MCF 10A (cell line): ENCODE measurements at regions not wholly inside any gene's neighbourhood (a gene's known extent, or its start where the extent isn't known, plus 50 kb on each side); places are given as distances from the start of the nearest gene placed in this dataset.

Source experiments
- BruUV-seq: library from RNA; stranded (reverse); fragments of 400-500 nt; replicated peaks from 2 replicates; lab custom pipeline; 2021; lab: Mats Ljungman, UMichigan
- CTCF ChIA-PET: fragments of 300-600 bp; sonication (Branson Sonifier 250); formaldehyde crosslinking; extraction: SDS; loops from one replicate; lab custom pipeline; 2021; ENCODE audit warnings: antibody characterized with exemption, inconsistent platforms; lab: Yijun Ruan, JAX
- POLR2A ChIA-PET: fragments of 300-600, 350-650 bp; sonication (Branson Sonifier 250); formaldehyde crosslinking; extraction: SDS; loops from one replicate; lab custom pipeline; 2020; ENCODE audit warnings: antibody characterized with exemption, inconsistent platforms; lab: Yijun Ruan, JAX
- DNase-seq: peaks from one replicate; pipeline ENCODE4 v3.0.0-alpha.2; 2018; ENCODE audit not compliant: unreplicated experiment
- H3K27ac Mint-ChIP-seq: one replicate; pipeline ENCODE4 v1.8.0; 2022; ENCODE audit warnings: mild to moderate bottlenecking, low read depth, mixed read lengths; ENCODE audit not compliant: unreplicated experiment
- H3K27me3 Mint-ChIP-seq: one replicate; pipeline ENCODE4 v1.8.0; 2022; ENCODE audit warnings: mixed read lengths; ENCODE audit not compliant: insufficient read depth, unreplicated experiment
- H3K36me3 Mint-ChIP-seq: one replicate; pipeline ENCODE4 v1.8.0; 2022; ENCODE audit warnings: mild to moderate bottlenecking, moderate library complexity, mixed read lengths; ENCODE audit not compliant: insufficient read depth, unreplicated experiment
- H3K4me1 Mint-ChIP-seq: one replicate; pipeline ENCODE4 v1.8.0; 2022; ENCODE audit warnings: mixed read lengths; ENCODE audit not compliant: insufficient read depth, unreplicated experiment
- H3K4me3 Mint-ChIP-seq: one replicate; pipeline ENCODE4 v1.8.0; 2022; ENCODE audit warnings: mild to moderate bottlenecking, moderate library complexity, mixed read lengths; ENCODE audit not compliant: unreplicated experiment
- H3K9me3 Mint-ChIP-seq: one replicate; pipeline ENCODE4 v1.8.0; 2022; ENCODE audit warnings: mixed read lengths; ENCODE audit not compliant: unreplicated experiment
- intact Hi-C: fragments of 100-400 bp; cut with micrococcal nuclease; formaldehyde crosslinking; loops from 2 replicates; pipeline ENCODE4 v1.14.1; 2022
- TF ChIP-seq, protein P1 (sequence below): fragments of 200-600 bp; IDR thresholded peaks from one replicate; pipeline ENCODE4 v1.8.0; 2022; ENCODE audit warnings: antibody characterized with exemption, mild to moderate bottlenecking; ENCODE audit not compliant: unreplicated experiment

DNA sequence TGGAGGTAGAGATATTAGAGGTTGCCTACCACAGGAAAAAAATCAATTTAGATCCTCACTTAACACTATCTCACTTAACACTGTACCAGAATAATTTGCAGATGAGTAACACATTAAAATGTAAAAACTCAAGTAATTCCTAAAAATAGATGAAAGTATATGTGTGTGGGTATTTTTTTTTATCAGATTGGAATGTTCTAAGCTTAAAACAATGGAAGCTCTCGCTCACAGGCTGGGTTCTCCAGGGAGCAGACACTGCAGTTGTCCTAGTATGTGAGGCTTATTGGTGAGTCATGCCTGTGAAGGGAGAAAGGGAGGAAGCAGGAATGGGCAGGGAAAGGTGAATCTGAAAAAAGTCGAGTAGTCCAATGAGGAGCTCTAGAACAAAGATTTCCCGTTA, 181.3 kb upstream of the ZNF608 start:
- Mint-ChIP-seq H3K36me3 (no peaks in the 10 kb centered on the region), H3K4me1 (no peaks in the 10 kb centered on the region), H3K9me3 (peaks cover 15% of the 10 kb centered on the region), H3K27ac (no peak overlapping the region), H3K4me3 (no peak overlapping the region), H3K27me3 (no peaks in the 10 kb centered on the region)
- TF ChIP-seq, protein P1, sequence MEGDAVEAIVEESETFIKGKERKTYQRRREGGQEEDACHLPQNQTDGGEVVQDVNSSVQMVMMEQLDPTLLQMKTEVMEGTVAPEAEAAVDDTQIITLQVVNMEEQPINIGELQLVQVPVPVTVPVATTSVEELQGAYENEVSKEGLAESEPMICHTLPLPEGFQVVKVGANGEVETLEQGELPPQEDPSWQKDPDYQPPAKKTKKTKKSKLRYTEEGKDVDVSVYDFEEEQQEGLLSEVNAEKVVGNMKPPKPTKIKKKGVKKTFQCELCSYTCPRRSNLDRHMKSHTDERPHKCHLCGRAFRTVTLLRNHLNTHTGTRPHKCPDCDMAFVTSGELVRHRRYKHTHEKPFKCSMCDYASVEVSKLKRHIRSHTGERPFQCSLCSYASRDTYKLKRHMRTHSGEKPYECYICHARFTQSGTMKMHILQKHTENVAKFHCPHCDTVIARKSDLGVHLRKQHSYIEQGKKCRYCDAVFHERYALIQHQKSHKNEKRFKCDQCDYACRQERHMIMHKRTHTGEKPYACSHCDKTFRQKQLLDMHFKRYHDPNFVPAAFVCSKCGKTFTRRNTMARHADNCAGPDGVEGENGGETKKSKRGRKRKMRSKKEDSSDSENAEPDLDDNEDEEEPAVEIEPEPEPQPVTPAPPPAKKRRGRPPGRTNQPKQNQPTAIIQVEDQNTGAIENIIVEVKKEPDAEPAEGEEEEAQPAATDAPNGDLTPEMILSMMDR: no peak
- ChIA-PET CTCF (no interaction called here), POLR2A (interaction anchor here (1.0 kb wide), 1 partner anchor 36 kb away, joined by 3 read pairs; no protein-coding TSS in a partner anchor)
- intact Hi-C loops: no loop called here
- BruUV-seq: no TSS peak
- DNase-seq: peak; percentile 74

DNA sequence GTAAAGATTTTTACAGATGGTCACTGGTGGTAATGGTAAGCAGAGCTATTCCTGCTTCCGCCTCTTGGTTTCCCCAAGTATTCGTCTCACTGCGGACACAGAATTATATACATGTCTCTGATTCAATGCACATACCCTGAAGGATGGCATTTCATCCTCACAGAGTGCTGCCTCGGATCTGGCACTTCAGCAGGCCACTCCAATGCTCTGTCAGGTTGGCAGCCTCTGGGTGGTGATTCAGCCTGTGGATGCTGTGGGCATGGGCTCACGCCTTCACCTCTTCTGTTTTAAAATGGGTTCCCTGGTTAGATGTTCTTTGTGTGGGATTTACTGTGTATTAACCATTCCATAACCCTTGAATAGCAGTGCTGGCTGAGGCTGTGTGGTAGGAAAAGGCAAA, 182.6 kb upstream of the ZNF608 start:
- CTCF ChIA-PET: interaction anchor here (0.6 kb wide), 1 partner anchor 36 kb away, joined by 3 read pairs; no protein-coding TSS in a partner anchor

DNA sequence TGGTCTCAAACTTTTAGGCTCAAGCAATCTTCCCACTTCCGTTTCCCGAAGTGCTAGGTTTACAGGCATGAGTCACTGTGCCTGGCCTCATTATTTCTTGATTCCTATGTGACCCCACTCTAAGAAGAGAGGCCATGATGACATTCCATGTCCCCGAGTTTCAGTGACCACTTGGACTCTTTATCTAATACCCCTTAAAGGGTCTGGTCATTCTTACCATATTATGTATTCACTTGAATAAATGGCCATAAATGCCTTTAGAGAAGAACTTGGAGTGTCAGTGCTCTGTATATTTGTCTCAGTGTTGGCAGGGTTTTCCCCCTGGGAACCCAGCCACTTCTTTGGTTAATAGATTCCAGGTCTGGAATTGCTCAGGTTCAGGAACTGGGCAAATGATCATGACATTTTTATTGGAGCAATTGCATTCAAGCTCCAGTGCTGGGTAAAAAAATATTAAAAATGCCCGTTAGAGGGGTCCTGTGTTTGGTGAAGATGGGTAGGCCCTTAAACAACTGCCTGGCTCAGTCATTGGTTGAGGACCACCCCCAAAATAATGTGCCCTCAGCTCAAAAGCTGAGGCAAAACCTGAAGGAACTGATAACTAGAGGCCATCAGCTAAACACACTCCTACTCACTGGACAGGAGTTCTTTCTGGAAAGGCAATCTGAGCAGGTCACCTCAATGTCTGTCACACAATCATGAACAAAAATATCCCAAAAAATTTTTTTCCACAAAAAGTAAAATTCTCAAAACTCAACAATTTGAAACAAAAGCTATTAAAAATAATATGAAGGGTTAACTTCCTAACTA, 186.6 kb upstream of the ZNF608 start:
- H3K4me3 Mint-ChIP-seq: no peak overlapping the region
- peak; percentile 59 for DNase-seq
- no peaks in the 10 kb centered on the region for H3K4me1 Mint-ChIP-seq
- peak overlapping the region; percentile 16 for H3K27ac Mint-ChIP-seq
- H3K27me3 Mint-ChIP-seq: no peaks in the 10 kb centered on the region
- ChIA-PET POLR2A (interaction anchor here (1.1 kb wide), 1 partner anchor 476 kb away, joined by 4 read pairs; no protein-coding TSS in a partner anchor), CTCF (interaction anchor here (0.6 to 1.1 kb wide), 2 partner anchors 16 to 1176 kb away, joined by 3 read pairs; no protein-coding TSS in a partner anchor)
- H3K9me3 Mint-ChIP-seq: no peaks in the 10 kb centered on the region
- TF ChIP-seq, protein P1: no peak
- intact Hi-C loops: no loop called here
- no peaks in the 10 kb centered on the region for H3K36me3 Mint-ChIP-seq
- no TSS peak for BruUV-seq

More for the DNA sequence above, 182.6 kb upstream of the ZNF608 start:
- Mint-ChIP-seq H3K27ac (no peak overlapping the region), H3K4me3 (no peak overlapping the region), H3K27me3 (no peaks in the 10 kb centered on the region), H3K4me1 (no peaks in the 10 kb centered on the region), H3K36me3 (no peaks in the 10 kb centered on the region), H3K9me3 (peaks cover 15% of the 10 kb centered on the region)
- no TSS peak for BruUV-seq
- TF ChIP-seq, protein P1: no peak
- no peak for DNase-seq
- POLR2A ChIA-PET: no interaction called here
- intact Hi-C loops: no loop called here

DNA sequence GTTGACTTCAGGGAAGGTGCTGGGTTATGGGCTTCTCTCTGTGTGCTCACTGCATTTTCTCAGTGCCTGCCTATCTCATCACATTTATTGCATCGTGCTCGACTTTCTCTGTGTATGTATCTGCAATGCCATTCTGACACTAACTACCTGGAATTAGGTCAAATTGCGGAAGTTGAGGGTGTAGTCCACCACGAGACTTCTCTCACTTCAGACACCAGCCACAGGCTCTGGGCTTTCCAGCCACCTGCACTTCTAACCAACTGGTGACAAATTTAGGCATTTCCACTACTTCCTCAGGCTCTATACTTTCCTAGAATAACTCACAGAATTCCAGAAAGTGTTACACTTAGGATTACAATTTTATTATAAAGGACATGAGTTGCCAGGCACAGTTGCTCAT, 188.6 kb upstream of the ZNF608 start:
- H3K4me1 Mint-ChIP-seq: no peaks in the 10 kb centered on the region
- no peak for DNase-seq
- peaks cover 5% of the 10 kb centered on the region for H3K9me3 Mint-ChIP-seq
- POLR2A ChIA-PET: no interaction called here
- TF ChIP-seq, protein P1: no peak
- no peak overlapping the region for H3K4me3 Mint-ChIP-seq
- intact Hi-C loops: no loop called here
- no peaks in the 10 kb centered on the region for H3K36me3 Mint-ChIP-seq
- no TSS peak for BruUV-seq
- no peaks in the 10 kb centered on the region for H3K27me3 Mint-ChIP-seq
- CTCF ChIA-PET: no interaction called here
- no peak overlapping the region for H3K27ac Mint-ChIP-seq
